ENCODE measurements at regions not wholly inside any gene's neighbourhood (a gene's known extent, or its start where the extent isn't known, plus 50 kb on each side); places are given as distances from the start of the nearest gene placed in this dataset.

DNA sequence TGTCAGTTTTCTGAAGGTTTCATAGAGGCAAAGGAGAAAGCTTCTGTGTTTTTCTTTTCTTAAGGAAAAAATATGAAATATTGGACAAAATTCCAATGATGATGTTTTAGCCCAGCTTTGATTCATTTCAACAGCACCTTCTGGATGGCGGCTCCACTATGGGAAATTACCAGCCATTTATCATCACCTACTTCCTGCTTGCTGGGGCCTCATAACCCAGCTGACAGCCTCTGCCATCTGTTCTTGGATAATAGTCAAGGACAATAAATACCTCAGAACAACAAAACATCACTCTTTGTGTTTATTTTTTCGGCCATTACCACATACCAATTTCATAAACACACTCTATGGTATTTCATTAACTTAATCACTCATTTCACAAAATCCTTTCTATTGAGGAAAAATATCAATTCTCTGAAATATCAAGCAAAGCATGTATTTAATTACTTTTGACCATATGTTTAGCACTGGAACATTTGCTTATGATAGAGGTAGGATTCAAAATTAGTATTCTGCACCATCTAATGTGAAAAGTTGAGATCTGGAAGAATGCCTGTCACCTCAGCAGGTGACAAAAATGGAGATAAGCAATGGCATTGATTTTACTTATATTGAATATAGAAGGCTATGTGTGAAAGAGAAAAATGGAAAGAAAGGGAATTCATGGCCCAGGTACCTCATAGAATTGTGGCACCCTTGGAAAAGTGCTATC lies 629.7 kb downstream of the LIG4 start:
- intact Hi-C loops (cut with DNase I), result no loop called here
- TF ChIP-seq POLR2AphosphoS5 (IDR thresholded peaks at IDR 0.05), result no peak
- TF ChIP-seq CTCF (IDR thresholded peaks at IDR 0.05), result no peak
- TF ChIP-seq POLR2A (IDR thresholded peaks at IDR 0.05; ENCODE audit: low read depth), result no peak
- no peak for TF ChIP-seq EP300 (IDR thresholded peaks at IDR 0.05)
- DNase-seq (ENCODE audit: extremely low spot score), result no peak
- Histone ChIP-seq H3K9me3 (no peaks in the 10 kb centered on the region), H3K27ac (replicated peaks in 1 of 4) (no peak overlapping the region), H3K36me3 (no peaks in the 10 kb centered on the region), H3K4me1 (no peaks in the 10 kb centered on the region), H3K4me3 (no peak overlapping the region), H3K27me3 (no peaks in the 10 kb centered on the region)
- 44% methylated on average over 2 of the region's 2 CpGs for WGBS

DNA sequence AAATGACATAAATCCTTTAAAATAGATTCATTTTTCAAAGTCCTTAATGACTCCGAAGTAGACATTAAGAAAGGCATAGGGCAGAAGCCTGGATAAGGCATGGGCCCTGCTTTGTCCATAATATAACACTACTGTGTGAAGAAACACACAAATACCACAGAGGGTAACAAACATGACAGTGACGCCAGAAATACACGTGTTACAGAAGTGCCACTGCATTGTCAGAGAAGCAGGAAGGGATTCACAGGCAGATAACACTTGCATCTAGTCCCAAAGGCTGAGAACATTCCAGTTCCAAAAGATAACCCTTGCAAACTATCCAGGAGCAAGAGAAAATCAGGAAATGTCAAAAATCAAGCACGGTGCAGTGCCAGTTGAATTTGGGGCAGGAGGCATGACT lies 633.2 kb downstream of the LIG4 start:
- no peak overlapping the region for H3K27ac ChIP-seq (replicated peaks in 1 of 4)
- no peak overlapping the region for H3K4me3 ChIP-seq
- intact Hi-C loops (cut with DNase I), result no loop called here
- TF ChIP-seq EP300 (IDR thresholded peaks at IDR 0.05), result no peak
- no peak for TF ChIP-seq CTCF (IDR thresholded peaks at IDR 0.05)
- no peak for TF ChIP-seq POLR2AphosphoS5 (IDR thresholded peaks at IDR 0.05)
- TF ChIP-seq POLR2A (IDR thresholded peaks at IDR 0.05; ENCODE audit: low read depth), result no peak
- whole genome bisulfite sequencing, result 90% methylated on average over 4 of the region's 4 CpGs
- no peaks in the 10 kb centered on the region for H3K27me3 ChIP-seq
- no peaks in the 10 kb centered on the region for H3K9me3 ChIP-seq
- no peaks in the 10 kb centered on the region for H3K36me3 ChIP-seq
- H3K4me1 ChIP-seq, result no peaks in the 10 kb centered on the region
- DNase-seq (ENCODE audit: extremely low spot score), result no peak

DNA sequence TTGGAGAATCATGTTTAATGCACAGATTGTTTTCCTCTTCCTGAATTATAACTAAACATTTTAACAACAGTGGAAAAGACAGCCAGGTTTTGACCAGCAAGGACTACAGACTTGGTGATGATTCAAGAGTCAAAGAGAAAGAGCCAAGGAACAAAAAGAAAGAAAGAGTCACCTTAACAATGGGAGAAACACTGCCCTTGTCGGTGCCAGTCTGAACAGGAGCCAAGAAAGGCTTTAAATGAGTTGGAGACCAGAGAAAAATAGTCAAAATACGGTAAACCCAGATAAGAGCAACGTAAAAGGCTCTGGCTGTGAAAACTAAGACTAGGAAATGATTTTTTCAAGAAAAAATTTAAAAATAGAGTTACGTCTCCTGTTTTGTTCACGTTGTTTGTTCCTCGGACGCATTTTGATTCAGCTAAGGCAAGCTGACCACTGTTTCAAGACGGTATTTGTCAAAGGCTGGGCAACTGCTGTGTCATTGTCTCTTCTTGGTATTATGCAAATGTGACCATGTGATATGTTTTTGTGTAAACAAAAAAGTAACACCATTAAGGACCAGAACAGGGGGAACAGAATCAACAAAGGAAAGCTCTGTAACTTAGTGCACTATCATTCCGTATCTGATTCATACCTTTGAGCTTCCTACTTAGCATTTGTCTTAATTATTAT lies 634.5 kb downstream of the LIG4 start:
- Histone ChIP-seq H3K27me3 (no peaks in the 10 kb centered on the region), H3K4me1 (no peaks in the 10 kb centered on the region), H3K27ac (replicated peaks in 1 of 4) (no peak overlapping the region), H3K36me3 (no peaks in the 10 kb centered on the region), H3K9me3 (no peaks in the 10 kb centered on the region), H3K4me3 (no peak overlapping the region)
- TF ChIP-seq EP300 (IDR thresholded peaks at IDR 0.05) (no peak), POLR2AphosphoS5 (IDR thresholded peaks at IDR 0.05) (no peak), POLR2A (IDR thresholded peaks at IDR 0.05; ENCODE audit: low read depth) (no peak), CTCF (IDR thresholded peaks at IDR 0.05) (no peak)
- 76% methylated on average over 9 of the region's 9 CpGs for WGBS
- intact Hi-C loops (cut with DNase I), result no loop called here
- no peak for DNase-seq (ENCODE audit: extremely low spot score)

DNA sequence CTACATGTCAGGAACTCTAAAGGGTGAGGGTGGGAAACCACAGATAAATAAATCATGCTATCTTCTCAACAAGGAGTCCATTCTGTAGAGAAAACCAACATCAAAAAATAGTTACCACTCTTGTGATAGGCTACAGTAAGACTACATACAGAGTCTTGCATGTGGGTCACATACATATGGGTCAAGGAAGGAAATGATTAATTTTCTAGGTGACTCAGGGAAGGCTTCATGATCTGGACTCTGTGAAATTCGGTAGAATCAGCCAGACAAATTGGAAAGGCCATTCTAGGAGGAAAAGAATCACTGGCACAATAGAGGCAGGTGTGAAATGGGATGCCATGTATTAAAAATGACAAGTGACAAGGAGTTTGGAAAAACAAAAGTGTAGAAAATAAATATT lies 638.9 kb downstream of the LIG4 start:
- no peak for DNase-seq (ENCODE audit: extremely low spot score)
- H3K27ac ChIP-seq (replicated peaks in 1 of 4), result no peak overlapping the region
- TF ChIP-seq POLR2A (IDR thresholded peaks at IDR 0.05; ENCODE audit: low read depth) (no peak), EP300 (IDR thresholded peaks at IDR 0.05) (no peak), POLR2AphosphoS5 (IDR thresholded peaks at IDR 0.05) (no peak), CTCF (IDR thresholded peaks at IDR 0.05) (no peak)
- intact Hi-C loops (cut with DNase I), result no loop called here
- WGBS, result 58% methylated on average over 1 of the region's 1 CpG
- no peaks in the 10 kb centered on the region for H3K36me3 ChIP-seq
- H3K4me3 ChIP-seq, result no peak overlapping the region
- no peaks in the 10 kb centered on the region for H3K4me1 ChIP-seq
- H3K9me3 ChIP-seq, result no peaks in the 10 kb centered on the region
- H3K27me3 ChIP-seq, result no peaks in the 10 kb centered on the region
